ENCODE measurements at regions not wholly inside any gene's neighbourhood (a gene's known extent, or its start where the extent isn't known, plus 50 kb on each side); places are given as distances from the start of the nearest gene placed in this dataset.

- Mint-ChIP-seq H3K9me3 (ENCODE audit: insufficient read depth) (no peaks in the 10 kb centered on the region), H3K27ac (no peak overlapping the region), H3K4me3 (no peak overlapping the region), H3K4me1 (no peaks in the 10 kb centered on the region), H3K27me3 (no peaks in the 10 kb centered on the region)
- Histone ChIP-seq H3K4me2 (replicated peaks; ENCODE audit: low read depth, low read length, poor library complexity, severe bottlenecking) (no peak overlapping the region), H3K4me1 (ENCODE audit: control insufficient read depth in 2 of 2, insufficient read depth in 2 of 2, low read length in 2 of 2) (no peaks in the 10 kb centered on the region), H3K36me3 (replicated peaks in 1 of 2; ENCODE audit: control extremely low read depth in 1 of 2, control insufficient read depth in 1 of 2, extremely low read depth in 1 of 2, insufficient read depth in 2 of 2, low read length in 1 of 2) (no peaks in the 10 kb centered on the region), H3K27ac (ENCODE audit: low read length in 2 of 2) (no peak overlapping the region), H3K79me2 (ENCODE audit: control insufficient read depth, insufficient read depth, low read length) (no peaks in the 10 kb centered on the region), H3K9me3 (ENCODE audit: control extremely low read depth in 1 of 3, control insufficient read depth in 2 of 3, insufficient read depth in 1 of 3, low read length in 2 of 3) (no peaks in the 10 kb centered on the region), H2AFZ (ENCODE audit: insufficient read depth, low read depth, low read length, poor library complexity, severe bottlenecking) (no peak overlapping the region), H3K4me3 (ENCODE audit: control extremely low read depth in 1 of 5, extremely low read depth in 1 of 5, insufficient read depth in 1 of 5, low read depth in 2 of 5, low read length in 4 of 5) (no peak overlapping the region), H3K27me3 (replicated peaks in 1 of 4; ENCODE audit: control extremely low read depth in 1 of 4, control insufficient read depth in 3 of 4, insufficient read depth in 4 of 4, low read length in 3 of 4) (no peaks in the 10 kb centered on the region), H3K9ac (ENCODE audit: low read length) (no peak overlapping the region), H4K20me1 (ENCODE audit: control insufficient read depth, insufficient read depth, low read length, poor library complexity, severe bottlenecking) (no peaks in the 10 kb centered on the region)
- DNase-seq (no peak), ATAC-seq (ENCODE audit: low read depth) (no peak)
- no CpG with 5 or more reads among the region's 4 CpGs for WGBS (ENCODE audit: insufficient coverage)
- ChIA-PET POLR2A (no interaction called here), CTCF (no interaction called here)
- no peak for TF ChIP-seq CTCF (IDR thresholded peaks at IDR 0.05)
- TF ChIP-seq EZH2 (IDR thresholded peaks at IDR 0.05; ENCODE audit: borderline replicate concordance, insufficient read depth, low read depth, low read length, poor library complexity, severe bottlenecking), result no peak
- intact Hi-C loops (cut with micrococcal nuclease), result no loop called here
Measured at GRCh38 chr14:29493849-29494248, 433.8 kb downstream of the PRKD1 start.

GRCh38 chr14:29494312-29494711 is 433.3 kb downstream of the PRKD1 start:
- Histone ChIP-seq H3K9me3 (ENCODE audit: control extremely low read depth in 1 of 3, control insufficient read depth in 2 of 3, insufficient read depth in 1 of 3, low read length in 2 of 3) (no peaks in the 10 kb centered on the region), H3K36me3 (replicated peaks in 1 of 2; ENCODE audit: control extremely low read depth in 1 of 2, control insufficient read depth in 1 of 2, extremely low read depth in 1 of 2, insufficient read depth in 2 of 2, low read length in 1 of 2) (no peaks in the 10 kb centered on the region), H4K20me1 (ENCODE audit: control insufficient read depth, insufficient read depth, low read length, poor library complexity, severe bottlenecking) (no peaks in the 10 kb centered on the region), H3K27ac (ENCODE audit: low read length in 2 of 2) (no peak overlapping the region), H2AFZ (ENCODE audit: insufficient read depth, low read depth, low read length, poor library complexity, severe bottlenecking) (no peak overlapping the region), H3K27me3 (replicated peaks in 1 of 4; ENCODE audit: control extremely low read depth in 1 of 4, control insufficient read depth in 3 of 4, insufficient read depth in 4 of 4, low read length in 3 of 4) (no peaks in the 10 kb centered on the region), H3K4me1 (ENCODE audit: control insufficient read depth in 2 of 2, insufficient read depth in 2 of 2, low read length in 2 of 2) (no peaks in the 10 kb centered on the region), H3K79me2 (ENCODE audit: control insufficient read depth, insufficient read depth, low read length) (no peaks in the 10 kb centered on the region), H3K4me2 (replicated peaks; ENCODE audit: low read depth, low read length, poor library complexity, severe bottlenecking) (no peak overlapping the region), H3K9ac (ENCODE audit: low read length) (no peak overlapping the region), H3K4me3 (ENCODE audit: control extremely low read depth in 1 of 5, extremely low read depth in 1 of 5, insufficient read depth in 1 of 5, low read depth in 2 of 5, low read length in 4 of 5) (no peak overlapping the region)
- ChIA-PET CTCF (no interaction called here), POLR2A (no interaction called here)
- H3K4me1 Mint-ChIP-seq, result no peaks in the 10 kb centered on the region
- intact Hi-C loops (cut with micrococcal nuclease), result no loop called here
- TF ChIP-seq EZH2 (IDR thresholded peaks at IDR 0.05; ENCODE audit: borderline replicate concordance, insufficient read depth, low read depth, low read length, poor library complexity, severe bottlenecking) (no peak), CTCF (IDR thresholded peaks at IDR 0.05) (no peak)
- no peak for DNase-seq
- H3K27ac Mint-ChIP-seq, result no peak overlapping the region
- no peaks in the 10 kb centered on the region for H3K9me3 Mint-ChIP-seq (ENCODE audit: insufficient read depth)
- H3K27me3 Mint-ChIP-seq, result no peaks in the 10 kb centered on the region
- no peak overlapping the region for H3K4me3 Mint-ChIP-seq
- WGBS (ENCODE audit: insufficient coverage), result no CpG with 5 or more reads among the region's 1 CpG
- no peak for ATAC-seq (ENCODE audit: low read depth)

Measured in B cell (primary cell).